ENCODE measurements at regions not wholly inside any gene's neighbourhood (a gene's known extent, or its start where the extent isn't known, plus 50 kb on each side); places are given as distances from the start of the nearest gene placed in this dataset.

GRCh38 chr12:114976372-114976771, 292.4 kb upstream of the TBX3 start:
- no peak for DNase-seq (ENCODE audit: low spot score)

- no peak for DNase-seq (ENCODE audit: low spot score)
These were observed 291.8 kb upstream of the TBX3 start for GRCh38 chr12:114975640-114976310.

- no peak for DNase-seq (ENCODE audit: low spot score)
These were observed 291.1 kb upstream of the TBX3 start for GRCh38 chr12:114974826-114975639.

- DNase-seq (ENCODE audit: low spot score), result no peak
These were observed 290.4 kb upstream of the TBX3 start for GRCh38 chr12:114974333-114974732.

GRCh38 chr12:114968727-114969126, 284.8 kb upstream of the TBX3 start:
- DNase-seq (ENCODE audit: low spot score), result no peak

- DNase-seq (ENCODE audit: low spot score), result no peak
These were observed 283.2 kb upstream of the TBX3 start for GRCh38 chr12:114967151-114967550.

GRCh38 chr12:114964841-114965240, 280.9 kb upstream of the TBX3 start:
- DNase-seq (ENCODE audit: low spot score), result no peak

GRCh38 chr12:114963846-114964245, 279.9 kb upstream of the TBX3 start:
- DNase-seq (ENCODE audit: low spot score), result no peak

GRCh38 chr12:114961491-114961890, 277.5 kb upstream of the TBX3 start:
- DNase-seq (ENCODE audit: low spot score), result no peak

GRCh38 chr12:114958538-114958937, 274.6 kb upstream of the TBX3 start:
- DNase-seq (ENCODE audit: low spot score), result no peak

- no peak for DNase-seq (ENCODE audit: low spot score)
These were observed 273.2 kb upstream of the TBX3 start for GRCh38 chr12:114957225-114957624.

- DNase-seq (ENCODE audit: low spot score), result no peak
These were observed 271.5 kb upstream of the TBX3 start for GRCh38 chr12:114955414-114956014.

- no peak for DNase-seq (ENCODE audit: low spot score)
These were observed 270.6 kb upstream of the TBX3 start for GRCh38 chr12:114954511-114955055.

GRCh38 chr12:114952573-114953271, 268.7 kb upstream of the TBX3 start:
- no peak for DNase-seq (ENCODE audit: low spot score)

- DNase-seq (ENCODE audit: low spot score), result no peak
These were observed 265.3 kb upstream of the TBX3 start for GRCh38 chr12:114949058-114949820.

GRCh38 chr12:114945351-114945750, 261.4 kb upstream of the TBX3 start:
- no peak for DNase-seq (ENCODE audit: low spot score)

GRCh38 chr12:114944736-114945135, 260.8 kb upstream of the TBX3 start:
- DNase-seq (ENCODE audit: low spot score), result no peak

GRCh38 chr12:114943601-114944000, 259.6 kb upstream of the TBX3 start:
- DNase-seq (ENCODE audit: low spot score), result no peak

GRCh38 chr12:114938487-114939210, 254.7 kb upstream of the TBX3 start:
- DNase-seq (ENCODE audit: low spot score), result no peak

GRCh38 chr12:114936148-114937079, 252.4 kb upstream of the TBX3 start:
- DNase-seq (ENCODE audit: low spot score), result peak; percentile 80
